ENCODE measurements at regions not wholly inside any gene's neighbourhood (a gene's known extent, or its start where the extent isn't known, plus 50 kb on each side); places are given as distances from the start of the nearest gene placed in this dataset.
"Not testable (repeated sequence)": the region's sequence is repeated elsewhere in the genome, so short reads cannot be mapped to it uniquely, and the experiment has no call there.

DNA sequence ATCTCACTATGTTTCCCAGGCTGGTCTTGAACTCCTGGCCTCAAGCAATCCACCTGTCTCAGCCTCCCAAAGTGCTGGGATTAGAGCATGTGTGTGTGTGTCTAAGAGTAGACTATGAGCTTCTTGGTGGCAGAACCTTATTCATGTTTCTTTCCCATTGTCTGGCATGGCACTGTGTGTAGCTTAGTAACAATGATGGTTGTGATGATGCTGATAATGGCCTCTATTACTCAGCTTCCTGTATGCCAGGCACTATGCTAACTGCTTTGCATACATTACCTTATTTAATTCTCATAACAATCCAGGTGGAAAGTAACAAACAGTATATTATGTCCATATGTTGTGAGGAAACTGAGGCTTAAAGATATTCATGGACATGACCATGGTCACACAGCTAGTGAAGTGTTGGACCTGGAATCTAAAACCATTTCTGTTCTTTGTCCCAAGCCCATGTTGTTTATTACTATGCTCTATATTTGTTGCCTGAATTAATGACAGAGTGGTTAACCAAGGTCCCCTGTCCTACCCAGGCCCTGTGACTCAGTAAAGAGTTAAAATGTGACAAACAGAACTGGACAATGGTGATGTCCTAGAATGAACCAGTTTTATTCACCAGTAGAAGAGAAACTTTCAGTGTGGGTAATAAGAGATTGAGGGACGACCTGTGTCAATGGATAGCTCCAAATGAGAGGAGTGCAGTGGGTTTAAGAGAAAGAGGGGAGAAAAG lies 109.6 kb downstream of the KLF5 start:
- no peak for DNase-seq (ENCODE audit: low read depth, low spot score)
- in situ Hi-C loops (cut with HindIII; ENCODE audit: low pct_unique_long_range_greater_than_20kb, low sequenced_read_pairs), result no loop called here

DNA sequence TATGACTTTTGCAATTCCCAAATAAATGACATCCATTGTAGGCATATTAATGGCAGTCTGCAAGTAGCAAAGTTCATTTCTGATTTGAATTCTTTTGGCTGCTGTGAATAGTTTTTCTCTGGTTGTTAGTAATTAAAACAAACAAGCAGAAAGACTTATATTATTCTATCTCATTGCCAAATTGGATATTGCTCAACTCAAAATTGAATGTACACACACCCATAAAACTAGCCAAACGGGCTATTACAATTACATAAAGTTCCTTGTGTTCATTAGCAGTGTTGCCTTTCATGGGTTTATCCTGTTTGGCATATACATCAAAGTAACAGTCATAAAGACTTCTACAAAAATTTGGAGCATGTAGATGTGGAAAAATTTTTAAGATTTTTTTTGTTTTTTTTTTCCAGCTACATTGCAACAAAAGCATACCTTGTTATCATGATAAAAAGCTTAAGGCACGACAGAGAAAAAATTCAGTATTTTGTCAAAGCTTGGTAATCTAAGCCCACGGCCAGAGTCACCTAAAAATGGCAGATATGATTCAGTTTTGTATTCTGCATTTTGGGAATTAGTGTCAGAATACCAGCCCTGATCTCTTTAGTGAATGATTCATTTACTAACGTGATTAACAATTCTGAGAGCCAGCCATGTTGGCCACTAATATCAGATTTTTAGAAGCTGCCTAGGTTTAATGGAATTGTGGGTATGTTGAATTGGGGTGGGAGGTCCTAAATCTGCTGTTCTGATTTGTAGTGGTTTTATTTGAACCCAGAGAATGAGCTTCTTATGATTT lies 108.4 kb downstream of the KLF5 start:
- in situ Hi-C loops (cut with HindIII; ENCODE audit: low pct_unique_long_range_greater_than_20kb, low sequenced_read_pairs), result no loop called here
- no peak for DNase-seq (ENCODE audit: low read depth, low spot score)

DNA sequence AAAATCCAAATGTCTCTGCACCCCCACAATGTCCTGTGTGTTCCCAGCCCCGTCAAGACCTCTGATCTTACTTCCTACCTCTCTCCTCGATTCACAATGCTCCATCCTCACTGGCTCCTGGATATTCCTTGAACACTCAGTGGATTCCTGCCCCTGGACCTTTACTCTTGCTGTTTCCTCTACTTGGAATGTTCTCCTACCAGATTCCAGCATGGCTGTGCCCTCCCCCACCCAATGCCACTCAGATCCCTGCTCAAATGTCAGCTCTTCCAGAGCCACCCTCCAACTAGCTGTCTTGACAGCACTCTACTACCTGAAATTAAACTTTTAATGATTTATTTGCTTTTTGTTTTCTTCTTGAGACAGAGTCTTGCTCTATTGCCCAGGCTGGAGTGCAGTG lies 107.4 kb downstream of the KLF5 start:
- in situ Hi-C loops (cut with HindIII; ENCODE audit: low pct_unique_long_range_greater_than_20kb, low sequenced_read_pairs), result no loop called here
- DNase-seq (ENCODE audit: low read depth, low spot score), result no peak

DNA sequence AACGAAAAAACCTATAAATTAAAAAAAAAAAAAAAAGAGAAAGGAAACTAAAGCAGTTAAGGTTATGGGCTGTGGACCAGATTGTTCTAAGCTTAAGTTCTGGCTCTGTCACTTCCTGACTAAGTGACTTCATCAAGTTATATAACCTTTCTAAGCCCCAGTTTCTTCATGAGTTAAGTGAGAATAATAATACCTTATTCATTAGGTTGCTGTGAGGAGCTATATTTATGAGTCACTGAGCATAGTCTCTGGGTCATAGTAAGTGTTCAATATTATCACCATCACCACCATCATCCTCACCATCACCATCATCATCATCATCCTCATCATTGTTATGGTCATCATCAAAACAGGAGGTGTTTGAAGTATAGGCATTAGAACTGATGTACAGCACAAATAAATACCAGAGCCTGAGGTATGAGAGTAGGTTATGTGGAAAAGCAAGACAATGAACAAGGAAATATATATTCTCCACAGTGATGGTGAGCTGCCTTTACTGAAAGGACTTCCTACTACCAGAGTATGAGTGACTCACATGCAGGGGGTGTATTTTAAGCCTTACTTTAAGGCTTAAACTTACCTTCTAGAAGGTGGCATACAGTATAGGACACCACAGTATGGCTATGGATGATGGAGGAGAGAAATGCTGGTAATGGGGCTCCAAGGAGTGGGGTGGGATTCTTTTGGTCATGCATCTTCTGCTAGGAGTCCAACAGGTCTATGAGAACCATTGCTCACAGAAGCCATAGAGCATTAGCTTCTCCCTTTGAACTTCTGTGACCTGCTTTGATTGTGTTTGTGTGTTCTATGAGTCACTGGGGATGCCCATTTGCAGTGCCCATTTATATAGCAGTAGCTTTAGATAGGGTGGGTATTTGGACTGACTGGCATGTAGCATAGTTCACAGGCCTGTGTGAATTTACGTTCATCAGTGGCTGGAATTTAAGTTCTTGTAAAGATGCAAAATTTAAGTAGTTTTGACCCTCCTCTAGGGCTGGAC lies 104.4 kb downstream of the KLF5 start:
- in situ Hi-C loops (cut with HindIII; ENCODE audit: low pct_unique_long_range_greater_than_20kb, low sequenced_read_pairs), result no loop called here
- no peak for DNase-seq (ENCODE audit: low read depth, low spot score)

DNA sequence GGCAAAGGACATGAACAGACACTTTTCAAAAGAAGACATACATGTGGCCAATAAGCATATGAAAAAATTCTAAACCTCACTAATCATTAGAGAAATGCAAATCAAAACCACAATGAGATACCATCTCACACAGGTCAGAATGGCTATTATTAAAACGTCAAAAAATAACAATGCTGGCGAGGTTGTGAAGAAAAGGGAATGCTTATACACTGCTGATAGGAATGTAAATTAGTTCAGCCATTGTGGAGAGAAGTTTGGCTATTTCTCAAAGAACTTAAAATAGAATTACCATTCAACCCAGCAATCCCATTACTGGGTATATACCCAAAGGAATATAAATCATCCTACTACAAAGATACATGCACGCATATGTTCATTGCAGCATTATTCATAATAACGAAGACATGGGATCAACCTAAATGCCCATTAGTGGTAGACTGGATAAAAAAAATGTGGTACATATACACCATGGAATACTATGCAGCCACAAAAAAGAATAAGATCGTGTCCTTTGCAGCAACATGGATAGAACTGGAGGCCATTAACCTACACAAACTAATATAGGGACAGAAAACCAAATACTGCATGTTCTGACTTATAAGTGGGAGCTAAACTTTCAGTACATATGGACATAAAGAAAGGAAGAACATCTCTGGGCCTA lies 101.7 kb downstream of the KLF5 start:
- DNase-seq (ENCODE audit: low read depth, low spot score); in situ Hi-C loops (cut with HindIII; ENCODE audit: low pct_unique_long_range_greater_than_20kb, low sequenced_read_pairs): not testable (repeated sequence)

DNA sequence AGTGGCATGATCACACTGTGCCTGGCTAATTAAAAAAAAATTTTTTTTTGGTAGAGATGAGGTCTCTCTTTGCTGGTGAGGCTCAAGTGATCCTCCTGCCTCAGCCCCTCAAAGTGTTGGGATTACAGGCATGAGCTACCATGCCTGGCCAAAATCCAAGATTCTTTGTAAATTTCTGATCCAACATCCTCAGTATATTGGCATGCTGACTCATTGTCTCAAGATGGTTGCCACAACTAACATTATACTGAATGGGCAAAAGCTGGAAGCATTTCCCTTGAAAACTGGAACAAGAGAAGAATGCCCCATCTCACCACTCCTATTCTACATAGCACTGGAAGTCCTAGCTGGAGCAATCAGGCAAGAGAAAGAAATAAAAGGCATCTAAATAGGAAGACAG lies 100.0 kb downstream of the KLF5 start:
- in situ Hi-C loops (cut with HindIII; ENCODE audit: low pct_unique_long_range_greater_than_20kb, low sequenced_read_pairs), result no loop called here
- DNase-seq (ENCODE audit: low read depth, low spot score), result no peak

DNA sequence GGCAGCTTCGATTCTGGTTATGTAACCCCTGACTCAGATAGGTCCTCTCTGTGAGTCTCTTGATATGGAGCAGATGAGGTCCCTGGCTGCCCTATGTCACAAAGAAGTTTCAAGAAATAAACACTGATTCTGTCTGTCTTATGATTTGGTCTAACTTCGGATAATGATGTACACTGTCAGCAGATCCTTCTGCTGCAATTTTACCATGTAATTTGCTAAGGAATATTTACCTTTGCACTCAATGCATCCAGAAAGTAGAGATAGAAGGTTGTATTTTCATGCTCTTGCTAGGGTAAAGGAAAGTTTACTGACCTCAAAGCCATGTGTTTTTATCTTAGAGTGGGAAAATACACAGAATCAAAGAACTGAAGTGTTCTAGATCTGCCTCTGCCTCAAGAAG lies 98.2 kb downstream of the KLF5 start:
- in situ Hi-C loops (cut with HindIII; ENCODE audit: low pct_unique_long_range_greater_than_20kb, low sequenced_read_pairs), result no loop called here
- no peak for DNase-seq (ENCODE audit: low read depth, low spot score)

DNA sequence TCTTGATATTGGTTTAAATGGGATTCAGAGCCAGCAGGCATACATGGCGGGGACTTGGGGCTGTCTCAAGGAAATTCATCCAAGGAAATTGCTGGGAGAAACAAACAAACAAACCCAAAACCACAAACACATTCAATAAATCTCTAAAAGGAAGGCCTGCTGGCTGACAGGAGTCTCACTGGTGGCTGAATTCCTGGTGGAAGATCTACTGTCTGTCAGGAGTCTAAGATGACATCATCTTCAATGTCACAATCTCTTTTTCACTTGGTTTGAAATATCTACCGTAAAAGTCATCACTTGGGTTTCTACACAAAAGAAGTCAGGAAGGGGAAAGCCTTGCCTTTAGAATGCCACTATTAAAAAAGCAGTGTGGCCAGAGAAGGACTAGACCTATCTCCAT lies 87.9 kb downstream of the KLF5 start:
- in situ Hi-C loops (cut with HindIII; ENCODE audit: low pct_unique_long_range_greater_than_20kb, low sequenced_read_pairs), result no loop called here
- DNase-seq (ENCODE audit: low read depth, low spot score), result no peak

DNA sequence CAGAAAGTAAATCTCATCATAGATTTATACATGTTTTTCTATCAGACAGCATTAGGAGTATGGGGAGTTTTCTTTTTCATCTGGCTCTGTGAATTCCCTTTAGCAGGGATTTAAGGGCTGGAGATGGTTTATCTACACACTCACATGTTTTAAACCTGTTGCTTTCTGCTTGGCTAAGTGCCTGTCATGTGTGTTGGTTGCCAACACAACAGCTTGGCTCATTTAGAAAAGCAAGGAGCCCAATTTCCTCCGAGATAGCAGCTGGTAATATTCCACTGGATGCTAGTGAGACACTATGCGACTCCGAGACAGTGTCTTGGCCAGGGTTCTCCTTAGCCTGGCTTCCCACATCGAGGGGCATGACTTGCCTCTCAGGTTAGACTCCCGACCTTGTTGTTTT lies 83.3 kb downstream of the KLF5 start:
- no peak for DNase-seq (ENCODE audit: low read depth, low spot score)
- in situ Hi-C loops (cut with HindIII; ENCODE audit: low pct_unique_long_range_greater_than_20kb, low sequenced_read_pairs), result no loop called here

DNA sequence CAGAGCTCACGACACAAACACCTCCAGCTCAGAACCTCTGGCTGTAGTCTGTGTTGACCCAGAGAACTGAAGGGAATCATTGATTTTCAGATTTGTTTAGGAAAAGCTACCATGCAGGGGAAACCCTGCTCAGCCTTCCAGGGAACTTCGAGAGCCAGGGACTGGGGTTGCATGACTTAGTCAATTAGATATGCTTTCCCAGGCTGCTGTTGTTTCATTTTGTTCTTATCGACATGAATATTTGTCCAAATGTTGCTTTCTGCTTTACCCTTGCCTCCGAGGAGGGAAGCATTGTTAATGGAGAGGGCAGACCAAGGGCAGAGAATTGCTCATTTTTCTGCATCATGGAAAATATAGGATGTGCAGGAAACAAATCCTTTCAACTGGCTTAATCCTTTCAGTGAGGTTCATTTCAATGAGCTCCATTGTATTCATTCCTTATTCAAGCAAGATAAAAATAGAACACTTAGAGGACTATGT lies 82.5 kb downstream of the KLF5 start:
- peak; percentile 64 for DNase-seq (ENCODE audit: low read depth, low spot score)
- in situ Hi-C loops (cut with HindIII; ENCODE audit: low pct_unique_long_range_greater_than_20kb, low sequenced_read_pairs), result no loop called here

DNA sequence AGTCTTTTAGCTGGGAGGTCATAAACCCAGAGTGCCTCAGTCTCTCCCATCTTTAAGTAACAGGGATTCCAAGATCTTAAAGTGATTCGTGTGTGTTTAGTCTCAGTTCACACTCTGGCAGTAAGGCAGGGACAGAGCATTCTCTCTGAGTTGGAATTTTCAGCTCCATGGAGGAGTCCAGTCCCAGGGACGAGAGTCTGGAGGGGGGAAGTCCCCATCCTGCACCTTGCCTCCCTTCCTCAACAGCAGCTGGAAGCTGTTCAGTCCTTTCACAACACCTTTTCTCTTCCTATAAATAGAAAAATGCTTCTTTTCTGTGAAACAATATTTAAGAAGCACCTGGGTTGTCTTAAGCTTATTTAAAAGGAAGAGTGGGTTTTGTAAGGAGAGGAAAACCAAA lies 82.0 kb downstream of the KLF5 start:
- DNase-seq (ENCODE audit: low read depth, low spot score), result peak; percentile 9
- in situ Hi-C loops (cut with HindIII; ENCODE audit: low pct_unique_long_range_greater_than_20kb, low sequenced_read_pairs), result no loop called here

DNA sequence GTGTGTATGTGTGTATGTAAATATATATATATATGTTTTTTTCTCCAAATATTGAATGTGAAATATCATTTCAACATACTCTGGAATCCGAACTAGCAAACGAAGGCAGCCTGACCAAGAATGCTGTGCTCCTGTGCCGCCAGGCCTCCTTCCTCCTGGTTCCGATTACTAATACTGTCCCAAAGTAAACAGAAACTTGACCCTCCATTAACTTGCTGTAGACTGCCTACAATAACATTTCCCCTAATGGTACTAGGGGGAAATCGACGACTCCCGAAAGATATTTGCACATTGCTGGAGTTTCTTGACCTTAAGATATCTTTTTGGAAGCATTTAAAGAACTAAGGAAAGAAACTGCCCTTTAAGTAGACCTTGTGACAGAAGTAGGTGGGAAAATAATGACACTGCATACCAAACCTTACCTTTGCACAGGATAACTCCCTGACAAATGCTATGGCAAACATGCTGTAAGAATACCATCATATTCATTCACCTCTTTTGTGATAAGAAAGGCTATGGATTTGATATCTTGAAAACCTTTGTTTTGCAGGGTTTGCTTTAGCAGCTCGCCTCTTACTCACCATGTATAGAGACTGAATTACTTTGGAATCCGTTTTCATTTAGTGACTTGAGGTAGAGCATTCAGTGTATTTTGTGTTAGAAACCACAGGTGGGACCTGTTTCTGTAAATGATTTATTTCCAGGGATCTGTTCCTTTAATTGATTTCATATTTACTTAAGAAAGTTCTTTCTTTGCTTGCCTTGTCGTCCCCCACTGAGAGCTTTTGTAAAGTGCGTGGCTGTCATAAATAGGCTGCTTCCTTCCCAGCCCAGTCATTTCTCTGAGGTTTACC lies 80.1 kb downstream of the KLF5 start:
- no peak for DNase-seq (ENCODE audit: low read depth, low spot score)

DNA sequence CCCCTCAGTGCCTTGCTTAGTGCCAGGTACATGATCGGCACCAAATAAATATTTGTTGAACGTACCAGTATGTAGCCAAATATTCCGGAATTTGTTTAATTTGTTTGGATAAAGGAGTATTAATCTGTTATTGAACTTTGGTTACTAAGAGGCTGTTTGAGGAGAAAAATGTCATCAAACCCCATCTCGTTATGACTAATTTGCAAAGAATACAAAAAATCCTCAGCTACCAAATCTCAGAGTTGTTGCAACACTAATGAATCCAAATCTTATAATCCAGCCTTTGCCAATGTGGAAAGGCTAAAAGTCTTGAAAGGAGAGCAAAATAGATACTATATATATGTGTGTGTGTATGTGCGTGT lies 79.5 kb downstream of the KLF5 start:
- DNase-seq (ENCODE audit: low read depth, low spot score), result no peak
- in situ Hi-C loops (cut with HindIII; ENCODE audit: low pct_unique_long_range_greater_than_20kb, low sequenced_read_pairs), result no loop called here

More for the DNA sequence above, 80.1 kb downstream of the KLF5 start:
- in situ Hi-C loops (cut with HindIII; ENCODE audit: low pct_unique_long_range_greater_than_20kb, low sequenced_read_pairs), result no loop called here

DNA sequence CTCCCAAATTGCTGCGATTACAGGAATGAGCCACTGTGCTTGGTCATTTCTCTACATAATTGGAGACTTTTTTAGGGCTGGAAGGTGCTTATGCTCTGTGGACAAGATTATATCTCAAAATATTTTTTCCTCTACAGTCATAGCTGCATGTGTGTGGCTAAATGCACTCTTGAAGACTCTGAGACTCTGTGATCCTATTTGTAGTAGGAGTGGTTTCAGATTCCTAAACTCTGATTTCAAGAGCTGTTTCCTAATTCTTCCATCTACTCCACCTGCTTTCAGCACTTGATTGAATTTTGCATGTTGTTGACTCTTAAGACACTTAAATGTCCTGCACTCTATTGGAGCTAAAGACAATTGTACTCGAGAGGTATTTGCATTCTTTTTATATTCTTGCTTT lies 78.0 kb downstream of the KLF5 start:
- no peak for DNase-seq (ENCODE audit: low read depth, low spot score)
- in situ Hi-C loops (cut with HindIII; ENCODE audit: low pct_unique_long_range_greater_than_20kb, low sequenced_read_pairs), result no loop called here

DNA sequence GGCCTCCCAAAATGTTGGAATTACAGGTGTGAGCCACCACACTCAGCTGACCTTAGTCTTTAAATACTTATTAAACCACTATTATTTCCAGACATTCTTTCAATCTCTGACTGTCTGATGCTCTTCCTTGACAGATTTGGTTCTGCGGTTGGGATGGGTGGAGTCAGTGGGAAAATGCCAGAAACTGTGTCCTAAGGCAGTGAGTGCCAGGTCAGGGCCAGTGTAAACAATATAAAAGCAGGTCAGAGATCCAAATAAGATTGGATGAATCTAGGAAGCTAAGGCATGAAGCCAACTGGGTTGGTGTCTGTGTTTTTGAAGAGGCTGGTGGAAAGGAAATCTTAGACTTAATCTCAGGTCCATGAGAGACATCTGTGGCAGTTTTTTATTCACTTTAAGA lies 74.7 kb downstream of the KLF5 start:
- in situ Hi-C loops (cut with HindIII; ENCODE audit: low pct_unique_long_range_greater_than_20kb, low sequenced_read_pairs), result no loop called here
- no peak for DNase-seq (ENCODE audit: low read depth, low spot score)

DNA sequence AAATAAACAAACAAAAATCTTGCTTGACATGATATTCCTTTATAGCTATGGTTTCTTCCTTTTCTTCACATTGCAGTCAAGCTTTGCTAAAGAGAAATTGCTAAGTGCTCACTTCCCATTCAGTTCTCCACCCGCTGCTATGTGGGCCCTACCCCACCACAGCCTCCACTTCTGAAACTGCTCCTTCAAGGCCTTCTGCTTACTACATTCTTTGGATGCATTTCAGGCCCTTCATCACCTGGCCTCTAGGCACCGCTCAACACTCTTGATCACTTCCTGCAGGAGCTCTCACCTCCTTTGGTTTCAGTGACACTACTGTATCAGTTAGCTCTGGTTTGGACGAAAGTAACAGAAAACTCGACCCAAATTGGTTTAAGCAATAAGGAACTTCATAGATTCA lies 72.4 kb downstream of the KLF5 start:
- in situ Hi-C loops (cut with HindIII; ENCODE audit: low pct_unique_long_range_greater_than_20kb, low sequenced_read_pairs), result no loop called here
- no peak for DNase-seq (ENCODE audit: low read depth, low spot score)

DNA sequence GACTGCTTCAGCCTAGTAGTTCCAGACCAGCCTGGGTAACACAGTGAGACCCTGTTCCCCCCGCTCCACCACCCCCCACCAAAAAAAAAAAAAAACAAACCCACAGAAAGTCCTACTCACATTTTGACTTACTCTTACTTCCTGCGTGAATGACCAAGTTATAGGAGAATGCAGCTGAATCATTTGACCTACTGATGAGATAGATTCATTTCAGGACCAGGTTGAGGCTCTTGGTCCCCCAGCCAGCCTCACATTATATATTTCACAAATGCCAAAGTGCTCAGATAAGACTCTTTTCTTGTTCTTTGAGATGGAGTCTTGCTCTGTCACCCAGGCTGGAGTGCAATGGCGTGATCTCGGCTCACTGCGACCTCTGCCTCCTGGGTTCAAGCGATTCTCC lies 70.2 kb downstream of the KLF5 start:
- in situ Hi-C loops (cut with HindIII; ENCODE audit: low pct_unique_long_range_greater_than_20kb, low sequenced_read_pairs), result no loop called here

More for the DNA sequence above, 70.2 kb downstream of the KLF5 start:
- DNase-seq (ENCODE audit: low read depth, low spot score), result no peak
